Activated naive CD4-positive, alpha-beta T cell treated with anti-CD3 and anti-CD28 coated beads, Interleukin-2, amount 50 U/mL, for 72 hours (primary cell): ENCODE measurements at regions not wholly inside any gene's neighbourhood (a gene's known extent, or its start where the extent isn't known, plus 50 kb on each side); places are given as distances from the start of the nearest gene placed in this dataset.
"Not testable (repeated sequence)": the region's sequence is repeated elsewhere in the genome, so short reads cannot be mapped to it uniquely, and the experiment has no call there.

ENCODE experiments used
- ATAC-seq, 2 donors: fragments of 150-1000 bp; cut with Tn5 transposase; 2 replicates each; pipeline ENCODE4 v1.10.0; 2021; ENCODE audit warnings: mild to moderate bottlenecking in 2 of 2, moderate library complexity in 2 of 2
- DNase-seq, 2 donors: peaks; one replicate each; pipeline ENCODE4 v3.0.0; 2021 to 2022; ENCODE audit warnings: low spot score in 2 of 2
- H3K27ac Mint-ChIP-seq, 2 donors: one replicate each; pipeline ENCODE4 v1.8.0; 2022; ENCODE audit warnings: mild to moderate bottlenecking in 2 of 2, mixed read lengths in 2 of 2
- H3K36me3 Mint-ChIP-seq, 2 donors: one replicate each; pipeline ENCODE4 v1.8.0; 2022; ENCODE audit warnings: mixed read lengths in 2 of 2
- H3K9me3 Mint-ChIP-seq, 2 donors: one replicate each; pipeline ENCODE4 v1.8.0; 2022; ENCODE audit warnings: mixed read lengths in 2 of 2

DNA sequence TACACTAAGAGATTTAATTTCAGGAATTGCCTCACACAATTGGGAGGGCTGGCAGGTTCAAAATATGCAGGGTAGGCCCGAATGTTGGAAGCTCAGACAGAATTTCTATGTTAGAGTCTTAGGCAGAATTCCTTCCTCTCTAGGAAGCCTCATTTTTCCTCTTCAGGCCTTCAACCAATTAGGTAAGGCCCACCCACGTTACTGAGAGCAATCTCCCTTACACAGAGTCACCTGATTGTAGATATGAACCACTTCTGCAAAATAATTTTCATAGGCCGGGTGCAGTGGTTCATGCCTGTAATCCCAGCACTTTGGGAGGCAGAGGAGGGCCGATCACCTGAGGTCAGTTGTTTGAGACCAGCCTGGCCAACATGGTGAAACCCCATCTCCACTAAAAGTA, 50.2 kb upstream of the HIVEP1 start:
- ATAC-seq (no peak), DNase-seq (no peak)
- H3K27ac Mint-ChIP-seq: no peak overlapping the region
- peaks cover 0 to 20% of the 10 kb centered on the region in 2 donors for H3K9me3 Mint-ChIP-seq
- no peaks in the 10 kb centered on the region for H3K36me3 Mint-ChIP-seq

DNA sequence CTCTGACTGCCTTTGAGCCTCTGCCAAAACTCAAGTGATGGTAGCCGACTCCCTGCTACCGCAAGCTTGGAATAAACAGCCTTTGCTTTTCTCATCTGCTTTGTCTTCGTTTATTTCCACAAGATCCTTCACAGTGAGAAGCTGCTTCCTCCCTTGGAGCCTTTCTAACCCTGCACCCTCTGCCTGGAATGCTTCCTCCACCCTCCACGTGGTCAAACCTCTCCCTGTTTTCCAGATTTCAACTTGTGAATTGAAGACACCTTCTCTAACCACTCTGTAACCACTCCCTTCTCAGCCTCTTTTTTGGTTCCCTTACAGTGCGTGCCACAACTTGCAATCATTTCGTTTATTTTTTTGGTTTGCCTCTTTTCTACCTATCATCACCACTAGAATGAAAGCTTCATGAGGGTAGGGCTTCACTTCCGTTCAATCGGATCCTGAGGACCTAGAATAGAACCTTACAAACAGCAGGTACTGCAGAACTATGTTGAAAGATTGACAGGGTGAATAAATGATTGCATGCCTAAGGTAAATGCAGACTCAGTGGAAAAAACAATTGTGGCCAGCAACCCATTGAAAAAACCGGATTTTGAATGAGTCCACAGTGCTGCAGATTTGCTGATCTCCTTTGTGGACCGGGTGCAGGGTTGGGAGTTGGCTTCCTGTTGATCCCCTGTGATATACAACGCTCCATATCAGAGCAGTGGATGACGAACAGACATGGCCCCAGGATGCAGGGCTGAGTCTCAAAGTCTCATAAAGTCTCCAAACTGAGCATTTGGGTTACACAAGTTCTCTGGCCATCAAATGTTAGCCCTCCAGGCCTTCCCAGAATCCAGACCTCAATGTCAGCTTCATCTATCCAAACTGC, 51.0 kb upstream of the HIVEP1 start:
- ATAC-seq: no peak
- Mint-ChIP-seq H3K9me3 (peaks cover 0 to 20% of the 10 kb centered on the region in 2 donors), H3K27ac (peak overlapping the region in 1 of 2 donors; percentile 36)

DNA sequence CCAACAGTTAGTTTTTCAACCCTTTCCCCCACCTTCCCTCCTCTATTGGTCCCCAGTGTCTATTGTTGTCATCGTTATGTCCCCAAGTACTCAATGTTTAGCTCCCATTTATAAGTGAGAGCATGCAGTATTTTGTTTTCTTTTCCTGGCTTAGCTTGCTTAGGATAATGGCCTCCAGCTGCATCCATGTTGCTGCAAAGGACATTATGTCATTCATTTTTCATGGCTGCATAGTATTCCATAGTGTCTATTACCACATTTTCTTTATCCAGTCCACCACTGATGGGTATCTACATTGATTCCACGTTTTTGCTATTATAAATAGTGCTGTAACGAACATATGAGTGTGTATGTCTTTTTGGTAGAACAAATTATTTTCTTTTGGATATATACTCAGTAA, 55.3 kb upstream of the HIVEP1 start:
- Mint-ChIP-seq H3K36me3 (no peaks in the 10 kb centered on the region), H3K9me3 (no peaks in the 10 kb centered on the region), H3K27ac (no peak overlapping the region)
- ATAC-seq (no peak), DNase-seq (no peak)

More for the DNA sequence above, 51.0 kb upstream of the HIVEP1 start:
- H3K36me3 Mint-ChIP-seq: no peaks in the 10 kb centered on the region
- no peak for DNase-seq

DNA sequence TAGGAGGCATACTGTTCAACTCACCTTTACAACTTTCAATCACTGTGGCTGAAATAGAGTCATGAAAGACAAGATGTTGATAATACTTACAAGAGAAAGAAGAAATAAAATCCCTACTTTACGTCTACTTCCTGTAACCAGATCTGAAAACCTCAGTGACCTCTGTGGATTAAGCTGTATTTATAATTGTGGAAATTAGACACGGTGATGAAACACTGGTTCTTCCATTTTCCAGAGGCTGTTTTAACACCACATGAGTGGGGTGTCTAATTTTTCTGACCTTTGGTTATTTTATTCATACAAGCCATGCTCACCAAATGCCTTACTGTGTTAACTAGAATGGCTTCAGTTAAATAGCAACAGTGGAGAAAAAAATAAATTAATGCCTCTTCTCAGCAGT, 58.5 kb upstream of the HIVEP1 start:
- Mint-ChIP-seq H3K36me3 (no peaks in the 10 kb centered on the region), H3K9me3 (no peaks in the 10 kb centered on the region), H3K27ac (no peak overlapping the region)
- DNase-seq: no peak
- no peak for ATAC-seq

DNA sequence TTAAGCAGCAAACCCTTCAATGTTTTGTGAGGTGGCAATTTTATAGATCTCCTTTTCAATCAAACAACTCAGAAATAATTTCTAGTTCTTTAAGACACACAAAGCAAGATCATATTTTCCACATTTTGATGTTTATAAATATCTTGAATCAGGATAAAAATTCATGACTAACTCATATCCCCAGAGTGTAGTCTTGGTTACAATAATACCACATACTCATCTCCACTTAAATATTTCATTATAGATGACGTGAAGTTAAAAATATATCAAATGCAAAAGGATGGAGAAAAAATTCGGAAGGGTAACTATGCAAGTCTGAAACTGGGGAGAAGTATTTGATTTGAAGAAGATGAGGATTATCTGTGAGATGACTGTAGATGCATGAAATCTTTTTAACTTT, 59.8 kb upstream of the HIVEP1 start:
- Mint-ChIP-seq H3K9me3 (no peaks in the 10 kb centered on the region), H3K27ac (no peak overlapping the region), H3K36me3 (no peaks in the 10 kb centered on the region)
- ATAC-seq: no peak
- no peak for DNase-seq

DNA sequence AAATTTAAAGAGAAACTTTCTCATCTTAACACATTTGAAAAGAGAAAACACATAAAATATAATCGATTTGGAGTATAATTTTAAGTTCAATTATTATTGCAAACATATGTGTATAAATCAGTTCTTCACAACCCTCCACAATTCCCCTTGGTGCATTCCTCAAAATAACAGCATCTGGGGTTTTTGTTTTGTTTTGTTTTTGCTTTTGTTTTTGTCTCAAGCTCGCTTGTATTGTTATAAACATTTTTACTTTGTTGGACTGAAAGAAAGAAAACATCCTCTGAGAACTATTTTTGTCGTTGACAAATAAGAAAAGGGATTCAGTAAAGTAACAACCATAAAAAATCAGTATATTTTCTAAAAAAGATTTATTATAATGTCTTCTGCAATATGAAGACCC, 60.2 kb upstream of the HIVEP1 start:
- no peaks in the 10 kb centered on the region for H3K36me3 Mint-ChIP-seq
- no peak overlapping the region for H3K27ac Mint-ChIP-seq
- DNase-seq: no peak
- H3K9me3 Mint-ChIP-seq: no peaks in the 10 kb centered on the region
- no peak for ATAC-seq

DNA sequence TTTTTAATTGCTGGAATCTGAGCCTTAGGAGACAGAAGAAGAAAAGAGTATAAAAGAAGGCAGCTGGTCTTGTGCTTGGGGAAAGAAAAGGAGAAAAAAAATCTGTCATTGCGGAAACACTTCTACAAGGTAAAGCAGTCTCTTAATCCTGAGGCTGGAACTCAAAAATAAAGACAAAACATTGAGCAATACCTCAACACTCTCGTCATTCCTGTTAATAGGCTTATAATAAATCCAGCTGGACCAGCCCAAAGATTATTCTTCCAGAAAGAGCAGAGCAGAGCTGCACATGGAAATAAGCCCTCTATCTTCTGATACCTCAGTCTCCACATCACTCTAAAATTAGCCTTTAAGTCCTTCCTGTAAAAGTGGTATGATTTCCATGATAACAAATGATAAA, 62.0 kb upstream of the HIVEP1 start:
- no peak overlapping the region for H3K27ac Mint-ChIP-seq
- DNase-seq: no peak
- no peak for ATAC-seq
- no peaks in the 10 kb centered on the region for H3K9me3 Mint-ChIP-seq
- no peaks in the 10 kb centered on the region for H3K36me3 Mint-ChIP-seq

DNA sequence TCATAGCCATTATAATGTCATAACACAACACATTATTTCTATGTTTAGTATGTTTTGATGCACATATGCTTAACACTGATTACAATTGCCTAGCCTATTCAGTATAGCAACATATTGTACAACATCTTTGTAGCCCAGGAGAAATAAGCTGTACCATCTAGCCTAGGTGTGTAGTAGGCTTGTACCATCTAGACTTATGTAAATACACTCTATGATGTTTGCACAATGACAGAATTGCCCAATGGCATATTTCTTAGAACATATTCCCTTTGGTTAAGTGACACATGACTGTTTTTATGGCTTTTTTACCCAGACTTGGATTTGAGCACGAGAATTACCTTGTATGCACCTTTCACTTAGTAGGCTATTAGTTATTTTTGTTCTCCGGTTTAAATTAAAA, 64.5 kb upstream of the HIVEP1 start:
- H3K36me3 Mint-ChIP-seq: no peaks in the 10 kb centered on the region
- ATAC-seq: no peak
- H3K9me3 Mint-ChIP-seq: peaks cover 0 to 2% of the 10 kb centered on the region in 2 donors
- no peak overlapping the region for H3K27ac Mint-ChIP-seq
- no peak for DNase-seq

DNA sequence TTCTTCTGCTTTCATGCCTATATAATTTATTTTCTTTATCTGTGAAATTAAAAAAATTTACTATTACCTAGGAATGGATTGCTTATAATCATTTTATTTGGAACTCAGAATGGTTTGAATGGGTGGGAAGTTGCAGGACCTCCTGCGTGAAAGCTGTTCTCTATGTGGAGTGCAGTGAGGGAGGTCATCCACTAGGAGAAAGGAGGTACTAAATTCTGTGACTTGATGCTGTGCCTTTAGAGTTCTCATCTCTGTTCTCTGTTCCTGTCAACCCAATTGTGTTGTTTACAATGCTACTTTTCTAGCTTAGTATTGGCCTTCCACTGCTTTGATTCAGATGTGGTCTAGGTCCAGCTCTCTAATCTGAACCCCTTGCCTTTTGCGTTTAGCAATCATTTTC, 65.0 kb upstream of the HIVEP1 start:
- Mint-ChIP-seq H3K36me3 (no peaks in the 10 kb centered on the region), H3K9me3 (peaks cover 0 to 5% of the 10 kb centered on the region in 2 donors), H3K27ac (no peak overlapping the region)
- DNase-seq (no peak), ATAC-seq (no peak)

DNA sequence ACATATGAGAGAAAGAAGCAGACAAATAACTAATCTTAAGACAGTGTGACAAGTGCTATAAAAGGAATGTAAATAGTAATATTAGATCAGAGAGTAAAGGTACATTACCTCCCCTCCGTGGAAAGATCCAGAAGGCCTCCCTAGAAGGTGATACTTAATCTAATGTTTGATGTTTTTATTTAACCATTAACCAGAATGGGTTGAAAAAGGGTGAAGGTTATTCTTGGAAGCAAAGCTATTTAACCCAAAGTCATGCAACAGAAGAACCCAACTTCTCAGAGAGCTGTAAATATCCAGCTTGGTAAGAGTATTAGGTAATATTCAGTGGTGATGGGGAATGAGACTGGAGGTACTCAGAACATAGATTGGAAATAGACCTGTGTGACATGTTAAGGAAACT, 68.0 kb upstream of the HIVEP1 start:
- no peaks in the 10 kb centered on the region for H3K36me3 Mint-ChIP-seq
- H3K9me3 Mint-ChIP-seq: peaks cover 0 to 5% of the 10 kb centered on the region in 2 donors
- no peak for ATAC-seq
- H3K27ac Mint-ChIP-seq: no peak overlapping the region
- DNase-seq: no peak

DNA sequence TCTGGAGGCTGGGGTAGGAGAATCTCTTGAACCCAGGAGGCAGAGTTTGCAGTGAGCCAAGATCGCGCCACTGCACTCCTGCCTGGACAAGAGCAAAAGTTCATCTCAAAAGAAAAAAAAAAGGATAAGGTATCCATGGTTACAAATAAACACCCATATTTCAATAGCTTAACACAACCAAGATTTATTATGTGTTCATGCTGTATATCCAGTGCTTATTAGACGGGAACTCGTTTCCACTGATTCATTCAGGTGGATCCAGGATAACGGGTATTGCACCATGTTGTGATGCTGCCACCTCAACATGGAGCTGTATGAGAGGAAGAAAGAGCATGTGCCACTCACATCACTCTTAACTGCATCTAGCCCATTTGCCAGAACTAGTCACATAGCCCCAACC, 69.1 kb upstream of the HIVEP1 start:
- peaks cover 0 to 5% of the 10 kb centered on the region in 2 donors for H3K9me3 Mint-ChIP-seq
- no peak for ATAC-seq
- no peak for DNase-seq
- no peak overlapping the region for H3K27ac Mint-ChIP-seq
- no peaks in the 10 kb centered on the region for H3K36me3 Mint-ChIP-seq

DNA sequence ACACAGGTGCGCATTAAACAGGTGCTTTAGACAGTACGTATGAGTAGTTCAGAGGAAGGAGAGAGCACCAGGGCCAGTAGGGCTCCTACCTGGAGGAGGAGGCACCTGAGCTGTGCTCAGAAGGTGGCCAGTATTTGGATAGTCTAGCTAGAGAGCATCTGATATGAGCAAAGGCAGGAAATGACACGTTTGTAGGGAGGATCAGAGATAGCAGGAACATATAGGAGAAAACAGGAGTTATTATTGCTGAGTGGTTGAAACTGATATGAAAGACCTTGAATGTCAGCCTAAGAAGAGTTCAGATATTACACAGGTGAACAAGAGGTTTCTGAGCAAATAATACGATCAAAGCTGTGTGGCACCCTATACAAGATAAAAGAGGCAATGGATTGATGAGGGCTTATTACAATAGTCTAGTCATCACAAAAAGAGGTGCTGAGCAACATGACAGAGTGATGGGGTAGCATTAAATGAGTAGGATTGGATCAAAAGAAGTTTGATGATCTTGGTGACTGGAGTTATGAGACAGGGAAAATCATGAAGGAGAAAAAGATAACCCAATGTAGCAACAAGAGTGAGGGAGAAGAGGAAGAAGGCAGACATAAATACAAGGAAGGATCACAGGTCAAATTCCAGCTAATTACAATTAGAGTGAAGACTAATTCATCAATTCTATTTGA, 69.8 kb upstream of the HIVEP1 start:
- no peak overlapping the region for H3K27ac Mint-ChIP-seq
- DNase-seq: no peak
- H3K36me3 Mint-ChIP-seq: no peaks in the 10 kb centered on the region
- peak; percentile 77 to 87 for ATAC-seq
- peaks cover 0 to 5% of the 10 kb centered on the region in 2 donors for H3K9me3 Mint-ChIP-seq

DNA sequence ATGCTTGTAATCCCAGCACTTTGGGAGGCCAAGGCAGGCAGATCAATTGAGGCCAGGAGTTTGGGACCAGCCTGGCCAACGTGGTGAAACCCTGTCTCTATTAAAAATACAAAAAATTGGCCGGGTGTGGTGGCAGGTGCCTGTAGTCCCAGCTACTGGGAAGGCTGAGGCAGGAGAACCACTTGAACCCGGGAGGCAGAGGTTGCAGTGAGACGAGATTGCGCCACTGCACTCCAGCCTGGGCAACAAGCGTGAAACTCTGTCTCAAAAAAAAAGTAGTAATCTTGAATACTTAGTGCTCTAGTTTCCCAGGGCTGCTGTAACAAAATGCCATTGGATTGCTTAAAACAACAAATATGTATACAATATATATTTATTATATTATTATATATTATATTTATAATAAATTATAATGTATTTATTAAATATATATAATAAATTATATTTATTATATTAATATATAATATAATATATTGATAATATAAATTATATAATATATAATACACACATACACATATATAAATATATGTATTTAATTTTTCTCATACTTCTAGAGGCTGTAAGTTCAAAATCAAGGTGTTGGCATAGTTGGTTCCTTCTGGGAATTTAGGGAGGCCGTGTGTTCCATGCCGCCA, 71.5 kb upstream of the HIVEP1 start:
- not testable (repeated sequence) for H3K36me3 Mint-ChIP-seq, DNase-seq, H3K27ac Mint-ChIP-seq, ATAC-seq, H3K9me3 Mint-ChIP-seq

DNA sequence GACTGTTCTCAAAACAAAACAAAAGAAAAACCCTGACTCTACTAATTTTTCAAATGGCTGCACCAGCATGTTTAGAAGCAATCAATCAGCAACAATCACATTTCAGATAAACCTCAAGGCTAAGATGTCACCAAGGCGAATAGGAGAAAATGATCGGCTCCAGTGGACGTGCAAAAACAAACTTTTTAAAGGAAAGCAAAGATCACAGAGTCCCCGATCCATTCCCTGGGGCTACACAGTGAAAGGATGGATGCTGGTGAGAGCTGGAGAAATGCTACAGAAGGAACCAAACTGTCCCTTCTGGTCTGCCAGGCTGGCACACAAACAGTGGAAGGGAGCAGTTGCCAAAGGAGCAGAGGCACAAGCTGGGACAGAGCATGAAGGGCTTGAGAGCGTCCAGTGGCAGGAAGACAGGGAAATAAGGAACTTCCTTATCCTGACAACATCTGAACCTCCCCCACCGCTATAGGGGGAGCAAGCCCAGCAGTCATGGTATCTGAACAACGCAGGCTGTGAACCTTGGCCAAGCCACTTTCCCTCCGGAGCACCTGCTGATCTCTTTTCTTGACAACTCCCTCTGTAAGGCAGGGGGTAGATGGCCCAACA, 73.7 kb upstream of the HIVEP1 start:
- DNase-seq (no peak), ATAC-seq (no peak)
- no peak overlapping the region for H3K27ac Mint-ChIP-seq
- H3K9me3 Mint-ChIP-seq: peaks cover 0 to 5% of the 10 kb centered on the region in 2 donors
- no peaks in the 10 kb centered on the region for H3K36me3 Mint-ChIP-seq

DNA sequence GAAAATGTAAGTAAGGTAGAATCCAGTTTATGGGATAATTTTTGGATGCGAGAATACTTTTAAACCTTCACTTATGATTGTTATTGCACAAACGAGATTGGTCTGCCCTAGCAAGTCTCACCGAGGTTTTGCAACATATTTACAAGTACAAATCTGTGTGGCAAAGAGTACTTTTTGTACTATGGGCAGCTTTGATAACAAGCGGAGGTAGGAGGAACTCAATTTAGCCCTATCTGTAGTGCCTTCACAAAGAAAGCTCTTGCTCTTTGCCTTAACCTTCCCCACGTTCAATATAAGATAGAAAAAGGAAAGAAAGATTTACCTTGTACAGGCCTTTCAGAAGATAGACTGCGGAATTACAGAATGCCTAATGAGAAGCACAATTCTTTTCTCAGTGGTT, 77.5 kb upstream of the HIVEP1 start:
- H3K27ac Mint-ChIP-seq: no peak overlapping the region
- no peak for ATAC-seq
- H3K36me3 Mint-ChIP-seq: no peaks in the 10 kb centered on the region
- H3K9me3 Mint-ChIP-seq: no peaks in the 10 kb centered on the region
- DNase-seq: no peak

DNA sequence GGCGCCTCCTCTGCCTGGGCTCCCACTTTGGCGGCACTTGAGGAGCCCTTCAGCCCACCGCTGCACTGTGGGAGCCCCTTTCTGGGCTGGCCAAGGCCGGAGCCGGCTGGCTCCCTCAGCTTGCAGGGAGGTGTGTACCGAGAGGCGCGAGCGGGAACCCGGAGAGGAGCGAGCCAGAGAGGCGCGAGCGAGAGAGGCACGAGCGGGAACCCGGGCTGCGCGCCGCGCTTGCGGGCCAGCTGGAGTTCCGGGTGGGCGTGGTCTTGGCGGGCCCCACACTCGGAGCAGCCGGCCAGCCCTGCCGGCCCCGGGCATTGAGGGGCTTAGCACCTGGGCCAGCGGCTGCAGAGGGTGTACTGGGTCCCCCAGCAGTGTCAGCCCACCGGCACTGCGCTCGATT, 79.2 kb upstream of the HIVEP1 start:
- H3K9me3 Mint-ChIP-seq, ATAC-seq, H3K36me3 Mint-ChIP-seq, H3K27ac Mint-ChIP-seq, DNase-seq: not testable (repeated sequence)
